ENCODE measurements at regions not wholly inside any gene's neighbourhood (a gene's known extent, or its start where the extent isn't known, plus 50 kb on each side); places are given as distances from the start of the nearest gene placed in this dataset.

DNA sequence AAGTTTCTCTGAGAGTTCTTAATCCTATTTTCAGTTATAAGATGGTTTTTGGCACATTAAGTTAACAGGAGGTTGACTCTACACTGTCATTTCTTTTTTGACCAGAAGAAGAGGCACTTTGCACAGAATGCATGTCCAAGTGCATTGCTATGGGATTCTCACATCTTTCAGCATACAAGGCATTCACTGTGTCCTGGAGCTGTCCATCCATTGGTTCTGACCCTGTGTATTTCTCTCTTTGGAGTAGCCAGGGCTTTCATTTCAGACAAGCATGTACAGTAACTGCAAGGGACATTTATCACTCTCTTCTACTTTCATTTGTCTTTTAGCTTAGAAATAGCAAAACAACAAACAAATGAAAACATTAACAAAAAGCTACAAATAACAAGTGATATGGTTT, 275.1 kb upstream of the IMPG1 start:
- Histone ChIP-seq H4K20me1 (ENCODE audit: insufficient read depth) (no peaks in the 10 kb centered on the region), H3K9ac (no peak overlapping the region), H3K27ac (no peak overlapping the region), H3K36me3 (ENCODE audit: insufficient read depth) (no peaks in the 10 kb centered on the region), H3K27me3 (ENCODE audit: insufficient read depth, low read depth) (no peaks in the 10 kb centered on the region), H3K79me2 (ENCODE audit: insufficient read depth, low read depth) (no peaks in the 10 kb centered on the region), H3K4me3 (IDR thresholded peaks at IDR 0.05; ENCODE audit: insufficient read depth, low read depth, low read length) (no peak overlapping the region), H2AFZ (ENCODE audit: low read depth) (no peak overlapping the region), H3K4me1 (ENCODE audit: low read depth, poor library complexity, severe bottlenecking) (no peaks in the 10 kb centered on the region), H3K4me2 (no peak overlapping the region)
- TF ChIP-seq, protein P1, sequence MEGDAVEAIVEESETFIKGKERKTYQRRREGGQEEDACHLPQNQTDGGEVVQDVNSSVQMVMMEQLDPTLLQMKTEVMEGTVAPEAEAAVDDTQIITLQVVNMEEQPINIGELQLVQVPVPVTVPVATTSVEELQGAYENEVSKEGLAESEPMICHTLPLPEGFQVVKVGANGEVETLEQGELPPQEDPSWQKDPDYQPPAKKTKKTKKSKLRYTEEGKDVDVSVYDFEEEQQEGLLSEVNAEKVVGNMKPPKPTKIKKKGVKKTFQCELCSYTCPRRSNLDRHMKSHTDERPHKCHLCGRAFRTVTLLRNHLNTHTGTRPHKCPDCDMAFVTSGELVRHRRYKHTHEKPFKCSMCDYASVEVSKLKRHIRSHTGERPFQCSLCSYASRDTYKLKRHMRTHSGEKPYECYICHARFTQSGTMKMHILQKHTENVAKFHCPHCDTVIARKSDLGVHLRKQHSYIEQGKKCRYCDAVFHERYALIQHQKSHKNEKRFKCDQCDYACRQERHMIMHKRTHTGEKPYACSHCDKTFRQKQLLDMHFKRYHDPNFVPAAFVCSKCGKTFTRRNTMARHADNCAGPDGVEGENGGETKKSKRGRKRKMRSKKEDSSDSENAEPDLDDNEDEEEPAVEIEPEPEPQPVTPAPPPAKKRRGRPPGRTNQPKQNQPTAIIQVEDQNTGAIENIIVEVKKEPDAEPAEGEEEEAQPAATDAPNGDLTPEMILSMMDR (conservative IDR thresholded peaks at IDR 0.05; ENCODE audit: low read depth, low read length) = no peak

DNA sequence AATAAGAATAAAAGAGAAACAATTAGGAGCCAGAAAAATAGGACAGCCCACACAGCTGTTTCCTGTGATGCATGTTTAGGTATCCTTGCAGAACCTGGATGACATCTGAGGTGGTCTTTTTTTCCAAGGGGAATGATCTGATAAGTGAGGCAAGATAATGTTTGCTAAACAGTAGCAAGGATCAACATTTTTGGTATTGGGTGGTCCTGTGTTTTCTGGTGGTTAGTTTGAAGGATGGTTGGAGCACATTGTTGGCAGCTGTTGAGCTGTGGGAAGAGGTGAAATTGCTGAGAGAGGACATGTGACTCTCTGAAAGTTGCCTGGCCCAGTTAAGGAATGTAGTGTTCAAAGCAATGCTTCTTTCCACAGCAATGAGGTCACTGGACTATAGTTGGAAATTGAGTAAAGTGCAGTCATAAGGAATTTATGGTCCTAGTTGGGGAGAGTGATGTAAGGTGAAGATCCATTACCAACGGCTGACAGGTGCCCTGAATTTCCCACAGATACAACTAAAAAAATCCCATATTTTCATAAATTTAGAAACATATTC, 270.2 kb upstream of the IMPG1 start:
- Histone ChIP-seq H4K20me1 (ENCODE audit: insufficient read depth) (no peaks in the 10 kb centered on the region), H3K9ac (no peak overlapping the region), H2AFZ (ENCODE audit: low read depth) (no peak overlapping the region), H3K4me3 (IDR thresholded peaks at IDR 0.05; ENCODE audit: insufficient read depth, low read depth, low read length) (no peak overlapping the region), H3K79me2 (ENCODE audit: insufficient read depth, low read depth) (no peaks in the 10 kb centered on the region), H3K27me3 (ENCODE audit: insufficient read depth, low read depth) (no peaks in the 10 kb centered on the region), H3K4me1 (ENCODE audit: low read depth, poor library complexity, severe bottlenecking) (no peaks in the 10 kb centered on the region), H3K4me2 (no peak overlapping the region), H3K27ac (no peak overlapping the region), H3K36me3 (ENCODE audit: insufficient read depth) (no peaks in the 10 kb centered on the region)
- TF ChIP-seq, protein P1 (conservative IDR thresholded peaks at IDR 0.05; ENCODE audit: low read depth, low read length) = no peak

- Histone ChIP-seq H3K4me2 (no peak overlapping the region), H4K20me1 (ENCODE audit: insufficient read depth) (no peaks in the 10 kb centered on the region), H3K4me3 (IDR thresholded peaks at IDR 0.05; ENCODE audit: insufficient read depth, low read depth, low read length) (no peak overlapping the region), H3K4me1 (ENCODE audit: low read depth, poor library complexity, severe bottlenecking) (no peaks in the 10 kb centered on the region), H3K79me2 (ENCODE audit: insufficient read depth, low read depth) (no peaks in the 10 kb centered on the region), H3K36me3 (ENCODE audit: insufficient read depth) (no peaks in the 10 kb centered on the region), H3K9ac (no peak overlapping the region), H3K27ac (no peak overlapping the region), H3K27me3 (ENCODE audit: insufficient read depth, low read depth) (no peaks in the 10 kb centered on the region), H2AFZ (ENCODE audit: low read depth) (no peak overlapping the region)
- TF ChIP-seq, protein P1 (conservative IDR thresholded peaks at IDR 0.05; ENCODE audit: low read depth, low read length) = no peak
Observed at GRCh38 chr6:76330031-76330430, 257.6 kb upstream of the IMPG1 start.

DNA sequence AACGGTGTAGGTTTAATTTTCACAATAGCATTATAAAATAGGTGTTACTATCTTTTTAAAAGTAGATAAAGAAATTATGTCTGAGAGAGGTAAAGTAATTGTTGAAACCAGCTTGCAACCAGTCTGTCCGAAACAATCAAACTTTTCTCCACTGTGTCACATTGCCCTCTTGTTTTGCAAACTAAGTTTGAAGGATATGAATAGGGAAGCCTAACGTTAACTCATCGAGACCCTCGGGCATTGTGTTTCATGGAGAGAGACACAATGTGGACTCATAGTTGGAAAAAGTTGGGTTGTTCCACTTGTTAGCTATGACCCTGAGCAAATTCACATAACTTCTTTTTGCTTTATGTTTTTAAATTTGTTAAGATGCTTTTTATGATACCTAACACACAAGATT, 254.4 kb upstream of the IMPG1 start:
- Histone ChIP-seq H2AFZ (ENCODE audit: low read depth) (no peak overlapping the region), H3K9ac (no peak overlapping the region), H3K79me2 (ENCODE audit: insufficient read depth, low read depth) (no peaks in the 10 kb centered on the region), H3K27ac (no peak overlapping the region), H3K4me2 (no peak overlapping the region), H3K36me3 (ENCODE audit: insufficient read depth) (no peaks in the 10 kb centered on the region), H3K4me1 (ENCODE audit: low read depth, poor library complexity, severe bottlenecking) (no peaks in the 10 kb centered on the region), H4K20me1 (ENCODE audit: insufficient read depth) (no peaks in the 10 kb centered on the region), H3K4me3 (IDR thresholded peaks at IDR 0.05; ENCODE audit: insufficient read depth, low read depth, low read length) (no peak overlapping the region), H3K27me3 (ENCODE audit: insufficient read depth, low read depth) (no peaks in the 10 kb centered on the region)
- TF ChIP-seq, protein P1 (conservative IDR thresholded peaks at IDR 0.05; ENCODE audit: low read depth, low read length) = no peak
